ENCODE measurements at regions not wholly inside any gene's neighbourhood (a gene's known extent, or its start where the extent isn't known, plus 50 kb on each side); places are given as distances from the start of the nearest gene placed in this dataset.

DNA sequence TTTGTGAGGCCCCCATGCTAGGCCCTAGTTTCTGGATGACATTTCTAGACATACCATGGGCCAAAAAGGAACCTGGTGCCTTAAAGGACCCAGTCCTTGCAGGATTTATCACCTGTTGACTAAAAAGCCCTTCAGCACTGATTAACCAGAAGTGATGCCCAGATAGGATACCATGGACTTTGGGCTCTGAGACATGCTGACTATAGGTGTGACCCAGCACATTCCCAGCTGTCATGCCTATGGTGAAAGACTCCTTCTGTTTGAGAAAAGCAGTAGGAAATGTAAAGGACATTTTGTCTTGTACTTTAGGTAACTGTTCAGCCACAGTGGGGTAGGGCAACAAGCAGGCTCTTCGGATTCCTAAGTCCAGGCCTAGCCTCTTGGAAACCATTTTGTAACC, 724.2 kb downstream of the CD109 start:
- ATAC-seq (ENCODE audit: insufficient read depth, low read depth) (no peak), DNase-seq (no peak)
- H3K79me2 ChIP-seq (ENCODE audit: insufficient read depth, low read length), result no peaks in the 10 kb centered on the region

GRCh38 chr6:74415056-74415455, 719.1 kb downstream of the CD109 start:
- no peak overlapping the region for H3K27ac ChIP-seq (ENCODE audit: low read length)
- DNase-seq, result no peak
- no peaks in the 10 kb centered on the region for H3K79me2 ChIP-seq (ENCODE audit: insufficient read depth, low read length)
- H3K27me3 ChIP-seq (ENCODE audit: insufficient read depth, low read length, poor library complexity), result no peaks in the 10 kb centered on the region
- ATAC-seq (ENCODE audit: insufficient read depth, low read depth), result no peak
- no peaks in the 10 kb centered on the region for H3K4me1 ChIP-seq (ENCODE audit: insufficient read depth, low read length)
- no peak overlapping the region for H3K4me3 ChIP-seq (ENCODE audit: low read depth in 1 of 2, low read length in 2 of 2)
- no peaks in the 10 kb centered on the region for H3K36me3 ChIP-seq (ENCODE audit: insufficient read depth, low read length)
- H3K4me2 ChIP-seq (ENCODE audit: insufficient read depth, low read length), result no peak overlapping the region
- TF ChIP-seq CTCF (IDR thresholded peaks at IDR 0.05; ENCODE audit: borderline replicate concordance, extremely low read depth, low read length, poor library complexity, severe bottlenecking) (no peak), EZH2 (IDR thresholded peaks at IDR 0.05; ENCODE audit: borderline replicate concordance, low read depth, low read length, severe bottlenecking) (no peak)
- no peaks in the 10 kb centered on the region for H4K20me1 ChIP-seq (ENCODE audit: insufficient read depth, low read length)
- H3K9ac ChIP-seq (ENCODE audit: low read depth, low read length), result no peak overlapping the region
- H3K9me3 ChIP-seq (ENCODE audit: insufficient read depth, low read length, severe bottlenecking), result no peaks in the 10 kb centered on the region
- H2AFZ ChIP-seq (ENCODE audit: low read depth, low read length), result no peak overlapping the region

More for the DNA sequence above, 724.2 kb downstream of the CD109 start:
- Histone ChIP-seq H3K36me3 (ENCODE audit: insufficient read depth, low read length) (no peaks in the 10 kb centered on the region), H3K4me3 (ENCODE audit: low read depth in 1 of 2, low read length in 2 of 2) (no peak overlapping the region), H4K20me1 (ENCODE audit: insufficient read depth, low read length) (no peaks in the 10 kb centered on the region), H3K9ac (ENCODE audit: low read depth, low read length) (no peak overlapping the region), H3K27me3 (ENCODE audit: insufficient read depth, low read length, poor library complexity) (no peaks in the 10 kb centered on the region), H2AFZ (ENCODE audit: low read depth, low read length) (no peak overlapping the region), H3K9me3 (ENCODE audit: insufficient read depth, low read length, severe bottlenecking) (no peaks in the 10 kb centered on the region), H3K27ac (ENCODE audit: low read length) (no peak overlapping the region), H3K4me2 (ENCODE audit: insufficient read depth, low read length) (no peak overlapping the region), H3K4me1 (ENCODE audit: insufficient read depth, low read length) (no peaks in the 10 kb centered on the region)
- TF ChIP-seq EZH2 (IDR thresholded peaks at IDR 0.05; ENCODE audit: borderline replicate concordance, low read depth, low read length, severe bottlenecking) (no peak), CTCF (IDR thresholded peaks at IDR 0.05; ENCODE audit: borderline replicate concordance, extremely low read depth, low read length, poor library complexity, severe bottlenecking) (no peak)

- Histone ChIP-seq H3K79me2 (ENCODE audit: insufficient read depth, low read length) (no peaks in the 10 kb centered on the region), H4K20me1 (ENCODE audit: insufficient read depth, low read length) (no peaks in the 10 kb centered on the region), H3K27me3 (ENCODE audit: insufficient read depth, low read length, poor library complexity) (no peaks in the 10 kb centered on the region), H3K4me2 (ENCODE audit: insufficient read depth, low read length) (no peak overlapping the region), H3K4me3 (ENCODE audit: low read depth in 1 of 2, low read length in 2 of 2) (no peak overlapping the region), H3K36me3 (ENCODE audit: insufficient read depth, low read length) (no peaks in the 10 kb centered on the region), H3K4me1 (ENCODE audit: insufficient read depth, low read length) (no peaks in the 10 kb centered on the region), H3K9me3 (ENCODE audit: insufficient read depth, low read length, severe bottlenecking) (no peaks in the 10 kb centered on the region), H3K27ac (ENCODE audit: low read length) (no peak overlapping the region), H2AFZ (ENCODE audit: low read depth, low read length) (no peak overlapping the region), H3K9ac (ENCODE audit: low read depth, low read length) (no peak overlapping the region)
- DNase-seq (no peak), ATAC-seq (ENCODE audit: insufficient read depth, low read depth) (no peak)
- TF ChIP-seq CTCF (IDR thresholded peaks at IDR 0.05; ENCODE audit: borderline replicate concordance, extremely low read depth, low read length, poor library complexity, severe bottlenecking) (no peak), EZH2 (IDR thresholded peaks at IDR 0.05; ENCODE audit: borderline replicate concordance, low read depth, low read length, severe bottlenecking) (no peak)
These were observed 714.6 kb downstream of the CD109 start for GRCh38 chr6:74410630-74411029.

DNA sequence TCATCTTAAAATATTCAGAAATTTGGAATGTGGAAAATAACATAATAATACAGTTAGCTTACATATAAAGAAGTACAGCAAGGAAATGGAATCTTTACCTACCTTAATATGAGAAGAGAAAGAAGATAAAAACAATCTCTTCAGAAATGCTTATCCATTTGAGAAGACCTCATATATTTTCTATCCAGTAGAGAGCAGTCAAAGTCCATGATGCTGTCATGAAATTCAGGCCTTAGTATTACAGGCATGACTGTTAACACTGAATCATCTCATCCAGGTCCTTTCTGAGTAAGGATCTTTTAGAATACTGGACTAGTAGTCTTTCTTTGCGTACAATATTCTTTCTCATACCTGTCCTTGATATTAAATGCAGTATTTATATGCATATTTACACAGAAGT, 713.4 kb downstream of the CD109 start:
- Histone ChIP-seq H4K20me1 (ENCODE audit: insufficient read depth, low read length) (no peaks in the 10 kb centered on the region), H3K79me2 (ENCODE audit: insufficient read depth, low read length) (no peaks in the 10 kb centered on the region), H3K4me3 (ENCODE audit: low read depth in 1 of 2, low read length in 2 of 2) (no peak overlapping the region), H3K27me3 (ENCODE audit: insufficient read depth, low read length, poor library complexity) (no peaks in the 10 kb centered on the region), H3K4me2 (ENCODE audit: insufficient read depth, low read length) (no peak overlapping the region), H3K9me3 (ENCODE audit: insufficient read depth, low read length, severe bottlenecking) (no peaks in the 10 kb centered on the region), H3K27ac (ENCODE audit: low read length) (no peak overlapping the region), H3K36me3 (ENCODE audit: insufficient read depth, low read length) (no peaks in the 10 kb centered on the region), H3K9ac (ENCODE audit: low read depth, low read length) (no peak overlapping the region), H2AFZ (ENCODE audit: low read depth, low read length) (no peak overlapping the region), H3K4me1 (ENCODE audit: insufficient read depth, low read length) (no peaks in the 10 kb centered on the region)
- ATAC-seq (ENCODE audit: insufficient read depth, low read depth) (no peak), DNase-seq (no peak)
- TF ChIP-seq EZH2 (IDR thresholded peaks at IDR 0.05; ENCODE audit: borderline replicate concordance, low read depth, low read length, severe bottlenecking) (no peak), CTCF (IDR thresholded peaks at IDR 0.05; ENCODE audit: borderline replicate concordance, extremely low read depth, low read length, poor library complexity, severe bottlenecking) (no peak)
